Stomach (tissue), 4 donors: ENCODE measurements at regions not wholly inside any gene's neighbourhood (a gene's known extent, or its start where the extent isn't known, plus 50 kb on each side); places are given as distances from the start of the nearest gene placed in this dataset.

ENCODE experiments used
- POLR2A ChIP-seq, 4 donors: fragments of 450-650 bp; IDR thresholded peaks; one replicate each; pipeline ENCODE4 v1.6.1; 2016; ENCODE audit warnings: antibody characterized with exemption in 4 of 4, control low read depth in 2 of 4, mild to moderate bottlenecking in 1 of 4, moderate library complexity in 1 of 4
- POLR2AphosphoS5 ChIP-seq, 3 donors: sonication (generic); formaldehyde crosslinking; IDR thresholded peaks; one replicate each; pipeline ENCODE4 v1.6.1; 2016; ENCODE audit warnings: antibody characterized with exemption in 3 of 3

- no peak for TF ChIP-seq POLR2A (IDR thresholded peaks at IDR 0.05)
- no peak for TF ChIP-seq POLR2AphosphoS5 (IDR thresholded peaks at IDR 0.05)
Observed at GRCh38 chr7:114799628-114800028, 122.3 kb upstream of the MDFIC start.
